Gastroesophageal sphincter (tissue), 3 donors: ENCODE measurements at regions not wholly inside any gene's neighbourhood (a gene's known extent, or its start where the extent isn't known, plus 50 kb on each side); places are given as distances from the start of the nearest gene placed in this dataset.

Source experiments
- EP300 ChIP-seq: sonication (generic); formaldehyde crosslinking; IDR thresholded peaks from one replicate; pipeline ENCODE4 v1.6.1; 2017; ENCODE audit warnings: antibody characterized with exemption, mild to moderate bottlenecking
- POLR2A ChIP-seq, 2 donors: fragments of 450-650 bp; IDR thresholded peaks; one replicate each; pipeline ENCODE4 v1.6.1; 2017; ENCODE audit warnings: antibody characterized with exemption in 2 of 2, mild to moderate bottlenecking in 2 of 2, moderate library complexity in 1 of 2
- TF ChIP-seq, protein P1 (sequence below), 4 experiments: fragments of 200-600 bp in 2 of 4; fragments of 450-650 bp in 2 of 4; sonication (generic) in 1 of 4; IDR thresholded peaks; one replicate each; pipeline ENCODE4 v1.5.1; 2017 to 2019; ENCODE audit warnings: antibody characterized with exemption in 4 of 4, mild to moderate bottlenecking in 2 of 4, moderate library complexity in 2 of 4

- TF ChIP-seq, protein P1, sequence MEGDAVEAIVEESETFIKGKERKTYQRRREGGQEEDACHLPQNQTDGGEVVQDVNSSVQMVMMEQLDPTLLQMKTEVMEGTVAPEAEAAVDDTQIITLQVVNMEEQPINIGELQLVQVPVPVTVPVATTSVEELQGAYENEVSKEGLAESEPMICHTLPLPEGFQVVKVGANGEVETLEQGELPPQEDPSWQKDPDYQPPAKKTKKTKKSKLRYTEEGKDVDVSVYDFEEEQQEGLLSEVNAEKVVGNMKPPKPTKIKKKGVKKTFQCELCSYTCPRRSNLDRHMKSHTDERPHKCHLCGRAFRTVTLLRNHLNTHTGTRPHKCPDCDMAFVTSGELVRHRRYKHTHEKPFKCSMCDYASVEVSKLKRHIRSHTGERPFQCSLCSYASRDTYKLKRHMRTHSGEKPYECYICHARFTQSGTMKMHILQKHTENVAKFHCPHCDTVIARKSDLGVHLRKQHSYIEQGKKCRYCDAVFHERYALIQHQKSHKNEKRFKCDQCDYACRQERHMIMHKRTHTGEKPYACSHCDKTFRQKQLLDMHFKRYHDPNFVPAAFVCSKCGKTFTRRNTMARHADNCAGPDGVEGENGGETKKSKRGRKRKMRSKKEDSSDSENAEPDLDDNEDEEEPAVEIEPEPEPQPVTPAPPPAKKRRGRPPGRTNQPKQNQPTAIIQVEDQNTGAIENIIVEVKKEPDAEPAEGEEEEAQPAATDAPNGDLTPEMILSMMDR (IDR thresholded peaks at IDR 0.05): no peak
- TF ChIP-seq EP300: no peak
- no peak for TF ChIP-seq POLR2A (IDR thresholded peaks at IDR 0.05)
These were observed 271.8 kb downstream of the ZNF608 start for GRCh38 chr5:124474528-124475215.
